SK-N-SH treated with all-trans-retinoic acid at 6 μM for 48 hours (cell line): ENCODE measurements at regions not wholly inside any gene's neighbourhood (a gene's known extent, or its start where the extent isn't known, plus 50 kb on each side); places are given as distances from the start of the nearest gene placed in this dataset.

ENCODE experiments used
- PATZ1 ChIP-seq: fragments of 250-450 bp; sonication (Bioruptor Pico); IDR thresholded peaks from 2 replicates; pipeline ENCODE4 v1.8.0; 2020; ENCODE audit warnings: mild to moderate bottlenecking, moderate library complexity, borderline replicate concordance
- PPARA ChIP-seq: fragments of 250-450 bp; sonication (Bioruptor Pico); IDR thresholded peaks from 2 replicates; pipeline ENCODE4 v1.5.0; 2020; ENCODE audit warnings: mild to moderate bottlenecking, borderline replicate concordance
- RARB ChIP-seq: fragments of 250-450 bp; sonication (Bioruptor Pico); IDR thresholded peaks from 2 replicates; pipeline ENCODE4 v1.8.0; 2021; ENCODE audit warnings: mild to moderate bottlenecking, moderate library complexity
- TOX ChIP-seq: fragments of 250-450 bp; sonication (Bioruptor Pico); IDR thresholded peaks from 2 replicates; pipeline ENCODE4 v1.8.0; 2021; ENCODE audit warnings: mild to moderate bottlenecking, moderate library complexity, borderline replicate concordance
- ZC3H10 ChIP-seq: fragments of 250-450 bp; sonication (Bioruptor Pico); IDR thresholded peaks from 2 replicates; pipeline ENCODE4 v1.5.1; 2021; ENCODE audit warnings: mild to moderate bottlenecking, moderate library complexity
- ZNF70 ChIP-seq: fragments of 450-650 bp; formaldehyde crosslinking; IDR thresholded peaks from 2 replicates; pipeline ENCODE4 v1.5.0; 2020; ENCODE audit warnings: mild to moderate bottlenecking, moderate library complexity

DNA sequence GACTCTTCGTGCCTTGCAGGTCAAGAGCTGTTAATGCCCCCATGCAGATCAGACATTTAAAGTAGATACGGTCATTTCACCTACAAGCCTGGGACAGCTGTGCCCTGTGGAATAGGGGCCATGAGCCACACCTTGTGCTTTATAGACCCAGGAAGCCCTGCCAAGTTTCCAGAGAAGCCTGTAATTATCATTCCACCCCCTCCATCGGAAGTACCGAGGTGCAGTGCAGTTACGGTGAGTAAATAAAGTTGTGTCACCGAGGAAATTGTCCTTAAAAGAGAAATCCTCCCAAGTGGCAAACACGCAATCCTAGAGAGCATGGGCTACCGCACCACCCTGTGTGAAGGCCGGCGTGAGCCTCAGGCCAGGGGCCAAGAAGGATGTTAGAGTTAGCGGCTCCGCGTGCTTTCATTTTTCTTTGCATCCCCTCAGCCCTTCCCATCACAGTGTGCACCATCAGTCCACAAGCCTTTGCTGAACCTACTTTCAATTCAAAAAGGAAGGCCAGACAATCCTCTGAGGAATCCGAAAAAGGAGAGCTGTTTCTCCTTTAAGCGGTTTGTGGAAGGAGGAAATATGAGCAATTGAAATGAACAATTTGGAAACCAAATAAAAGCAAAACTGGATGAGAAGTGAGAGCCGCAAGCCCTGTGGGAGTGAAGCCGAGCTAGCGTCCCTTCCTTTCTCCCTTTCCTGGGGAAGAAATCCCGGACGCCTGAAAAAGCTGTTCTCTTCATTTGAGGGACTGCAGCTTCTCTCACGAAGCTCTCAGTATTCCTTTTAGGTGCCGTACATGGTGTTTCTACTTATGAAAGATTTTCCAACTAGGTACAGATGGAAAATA lies 183.3 kb upstream of the PDE10A start:
- TF ChIP-seq PATZ1 (CRISPR knock-in tag) (no peak), ZC3H10 (CRISPR knock-in tag) (no peak), RARB (CRISPR knock-in tag) (no peak), PPARA (CRISPR knock-in tag) (no peak), TOX (no peak), ZNF70 (no peak)
